ENCODE measurements at regions not wholly inside any gene's neighbourhood (a gene's known extent, or its start where the extent isn't known, plus 50 kb on each side); places are given as distances from the start of the nearest gene placed in this dataset.

- no peak for DNase-seq
Measured at GRCh38 chr1:18535391-18536210, 54.9 kb downstream of the KLHDC7A start.

- DNase-seq = no peak
Measured at GRCh38 chr1:18536356-18536755, 55.6 kb downstream of the KLHDC7A start.

GRCh38 chr1:18536915-18537314, 56.2 kb downstream of the KLHDC7A start:
- DNase-seq = no peak

DNA sequence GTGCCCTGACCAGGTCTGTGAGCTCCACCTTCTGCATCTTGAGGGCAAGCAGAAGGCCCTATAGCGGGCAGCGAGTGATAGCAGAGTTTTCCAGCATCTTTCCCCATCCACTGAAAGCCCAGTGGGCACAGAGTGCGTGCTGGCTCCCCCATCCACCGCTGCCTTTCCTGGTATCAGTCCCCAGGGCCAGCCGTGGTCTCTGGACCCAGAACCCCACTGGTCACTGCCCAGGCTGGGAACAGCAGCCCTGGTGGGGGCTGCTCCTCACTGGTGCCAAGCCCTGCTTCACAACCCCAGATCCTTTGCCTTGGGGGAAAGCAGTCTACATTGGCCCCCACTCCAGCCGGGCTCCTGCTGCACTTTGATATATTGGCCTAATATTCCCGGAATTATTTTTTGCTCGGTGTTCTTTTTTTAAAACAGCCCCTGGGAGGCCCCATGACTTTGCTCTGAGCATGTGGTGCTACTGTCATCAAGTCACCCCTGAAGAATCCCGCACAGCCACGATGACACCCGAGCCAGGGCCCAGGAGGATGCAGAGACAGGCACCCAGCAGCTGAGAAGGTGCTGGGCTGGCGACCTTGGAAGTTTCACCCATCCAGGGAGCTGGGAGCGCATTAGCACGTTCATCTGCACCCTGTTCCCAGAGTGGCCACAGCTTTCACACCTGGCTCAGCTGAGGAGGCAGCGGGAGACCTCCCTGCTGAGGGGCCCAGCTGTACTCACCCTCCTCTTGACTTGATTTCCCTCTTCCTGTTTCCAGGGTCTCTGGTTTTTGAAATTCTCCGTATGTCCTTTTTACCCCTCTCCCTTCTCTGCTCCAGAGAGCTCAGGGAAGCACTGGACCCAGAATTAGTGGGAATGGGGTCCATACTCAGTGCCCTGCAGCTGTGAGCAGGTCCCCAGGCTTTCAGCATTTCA, 56.9 kb downstream of the KLHDC7A start:
- no peak for DNase-seq

- DNase-seq = no peak
Measured at GRCh38 chr1:18539171-18539570, 58.4 kb downstream of the KLHDC7A start.

GRCh38 chr1:18540136-18540765, 59.5 kb downstream of the KLHDC7A start:
- DNase-seq = no peak

DNA sequence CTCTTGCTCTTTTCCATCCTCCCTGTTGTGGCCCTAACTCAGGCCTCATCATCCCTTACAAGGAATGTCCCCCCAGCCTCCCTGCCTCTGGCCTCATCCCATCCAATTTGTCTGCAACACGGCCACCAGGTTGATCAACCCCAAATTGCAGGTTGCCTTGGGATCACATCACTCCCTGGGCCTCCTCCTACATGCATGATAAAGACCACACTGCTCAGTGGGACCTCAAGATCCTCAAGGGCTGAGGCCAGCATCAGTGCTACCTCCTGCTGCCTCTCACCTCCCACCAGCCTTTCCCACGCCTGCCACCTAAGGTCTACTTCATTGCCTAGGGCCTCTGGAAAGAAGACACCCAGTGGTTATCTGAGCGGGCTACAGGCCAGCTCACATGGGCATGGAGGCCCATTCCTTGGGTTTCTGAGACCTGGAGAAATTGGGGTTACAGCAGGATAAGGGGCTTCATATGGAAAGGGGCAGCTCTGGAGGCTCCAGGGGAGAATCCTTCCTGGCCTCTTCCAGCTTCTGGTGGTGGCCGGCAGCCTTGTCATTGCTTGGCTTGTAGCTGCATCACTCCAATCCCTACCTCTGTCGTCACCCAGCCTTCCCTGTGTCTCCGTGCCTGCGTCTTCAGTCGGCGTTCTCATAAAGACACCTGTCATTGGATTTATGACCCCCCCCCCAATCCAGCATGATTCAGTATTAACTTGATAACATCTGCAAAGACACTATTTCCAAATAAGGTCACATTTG, 60.5 kb downstream of the KLHDC7A start:
- DNase-seq = no peak

GRCh38 chr1:18542351-18542750, 61.6 kb downstream of the KLHDC7A start:
- DNase-seq = no peak

DNA sequence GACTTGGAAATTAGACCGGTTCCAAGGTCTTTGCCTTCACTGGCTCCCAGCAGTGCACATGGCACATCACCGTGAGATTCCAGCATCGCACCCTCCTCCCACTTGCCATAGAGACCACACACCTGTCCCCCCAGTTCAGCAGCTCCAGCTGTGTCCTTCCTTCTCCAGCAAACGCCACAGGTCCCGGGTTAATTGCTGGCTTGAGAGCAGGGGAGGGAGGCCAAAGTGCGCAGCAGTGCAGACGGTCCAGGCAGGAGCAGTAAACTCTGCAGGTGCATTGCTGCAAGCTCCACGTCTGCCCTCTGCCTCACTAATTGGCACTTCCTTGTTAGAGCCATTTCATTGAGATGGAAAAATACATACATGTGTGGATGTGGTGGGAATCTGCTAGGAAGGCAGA, 65.3 kb downstream of the KLHDC7A start:
- DNase-seq = no peak

- DNase-seq = no peak
Measured at GRCh38 chr1:18547460-18547859, 66.7 kb downstream of the KLHDC7A start.

DNA sequence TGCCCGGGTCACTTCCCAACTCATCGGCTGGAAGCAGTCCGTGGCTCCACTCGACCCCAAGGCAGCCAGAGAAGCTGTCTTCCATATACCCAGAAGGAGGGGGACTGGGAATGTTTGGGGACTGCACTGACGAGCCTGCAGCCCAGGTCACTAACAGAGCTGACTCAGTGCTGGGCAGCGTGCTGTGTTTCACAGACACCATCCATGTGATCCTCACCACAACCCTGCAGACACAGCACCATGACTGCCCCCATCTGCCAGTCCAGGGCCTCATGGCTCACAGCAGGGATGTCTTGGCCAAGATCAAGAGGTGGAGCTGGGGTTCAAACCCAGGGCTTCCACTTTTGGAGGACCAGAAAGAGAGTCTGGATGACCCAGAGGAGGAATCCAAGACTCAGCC, 67.9 kb downstream of the KLHDC7A start:
- no peak for DNase-seq

- DNase-seq = no peak
Measured at GRCh38 chr1:18549106-18549505, 68.4 kb downstream of the KLHDC7A start.

- no peak for DNase-seq
Measured at GRCh38 chr1:18549906-18550305, 69.2 kb downstream of the KLHDC7A start.

GRCh38 chr1:18552631-18553030, 71.9 kb downstream of the KLHDC7A start:
- no peak for DNase-seq

DNA sequence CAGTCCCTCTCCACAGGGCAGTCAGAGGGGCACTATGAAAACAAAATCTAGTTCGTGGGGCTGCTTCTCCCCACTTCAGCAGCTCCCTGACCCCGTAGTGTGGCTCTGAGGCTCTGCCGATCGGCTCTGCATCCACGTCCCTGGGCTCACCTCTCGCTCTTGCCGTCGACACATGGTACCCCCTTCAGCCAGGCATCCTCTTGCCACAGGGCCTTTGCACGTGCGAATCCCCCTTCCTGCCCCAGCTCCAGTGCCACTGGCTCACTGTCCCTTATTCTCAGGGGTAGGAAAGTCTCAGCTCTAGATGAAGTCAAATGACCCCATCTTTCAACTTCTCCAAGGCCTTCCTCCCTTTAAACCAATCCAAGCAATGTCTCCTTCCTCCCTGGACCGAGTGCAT, 72.7 kb downstream of the KLHDC7A start:
- no peak for DNase-seq

- no peak for DNase-seq
Measured at GRCh38 chr1:18554099-18554498, 73.4 kb downstream of the KLHDC7A start.

- DNase-seq = no peak
Measured at GRCh38 chr1:18554597-18554996, 73.9 kb downstream of the KLHDC7A start.

DNA sequence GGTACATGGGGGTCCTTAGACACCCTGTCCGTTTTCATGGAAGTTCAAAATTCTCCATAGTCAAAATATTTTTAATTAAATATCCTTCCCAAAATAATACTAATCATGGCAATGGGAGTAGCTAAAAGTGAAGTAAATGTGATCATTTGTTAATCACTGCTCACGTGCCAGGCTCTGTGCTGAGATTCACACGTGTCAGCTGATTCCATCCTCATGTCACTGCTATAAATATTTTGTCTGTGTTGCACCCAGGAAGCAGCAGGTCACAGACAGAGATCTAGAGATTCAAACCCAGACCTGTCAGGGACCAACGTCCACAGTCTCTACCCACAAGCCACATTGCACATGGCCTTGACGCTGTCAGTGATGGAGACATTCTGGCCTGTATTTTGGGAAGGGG, 74.3 kb downstream of the KLHDC7A start:
- no peak for DNase-seq

- no peak for DNase-seq
Measured at GRCh38 chr1:18556364-18556763, 74.3 kb upstream of the PAX7 start.

DNA sequence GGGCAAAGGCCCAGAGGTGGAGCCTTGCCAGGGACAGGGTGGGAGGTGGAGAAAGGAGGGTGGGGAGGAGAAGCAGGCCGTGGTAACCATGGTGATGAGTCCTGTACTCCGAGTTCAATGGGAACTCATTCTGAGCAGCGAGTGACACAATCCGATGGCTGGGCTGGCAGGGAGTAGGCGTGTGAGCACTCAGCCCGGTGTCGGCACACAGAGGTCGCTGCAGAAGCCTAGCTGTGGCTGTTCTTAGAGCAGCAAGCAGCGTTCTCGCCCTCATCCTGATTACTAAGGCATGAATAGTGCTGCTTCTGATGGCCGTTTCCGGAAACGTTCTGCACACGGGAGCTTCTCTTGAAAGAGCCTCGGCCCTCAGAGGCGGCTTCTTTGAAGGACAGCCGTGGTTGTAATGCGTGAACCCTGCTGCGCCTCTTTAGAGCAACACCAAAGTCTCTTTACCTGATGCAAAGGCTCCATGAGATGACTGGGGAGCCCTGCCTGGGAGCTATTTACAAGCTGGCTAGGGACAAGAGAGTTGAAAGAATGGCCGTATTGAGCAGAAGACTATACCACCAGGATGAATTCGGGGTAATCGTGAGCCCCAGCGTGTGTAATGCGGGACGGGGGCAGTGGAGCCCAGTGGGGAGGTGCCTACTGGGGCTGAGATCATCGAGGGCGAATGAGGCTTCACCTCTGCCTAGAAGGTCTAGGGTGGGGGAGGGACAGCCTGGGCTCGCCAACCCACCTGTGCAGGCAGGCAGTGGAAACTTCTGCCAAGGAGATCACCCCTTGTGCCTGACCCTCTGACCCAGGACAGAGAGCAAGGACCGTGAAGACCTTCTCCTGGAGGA, 72.8 kb upstream of the PAX7 start:
- no peak for DNase-seq

DNA sequence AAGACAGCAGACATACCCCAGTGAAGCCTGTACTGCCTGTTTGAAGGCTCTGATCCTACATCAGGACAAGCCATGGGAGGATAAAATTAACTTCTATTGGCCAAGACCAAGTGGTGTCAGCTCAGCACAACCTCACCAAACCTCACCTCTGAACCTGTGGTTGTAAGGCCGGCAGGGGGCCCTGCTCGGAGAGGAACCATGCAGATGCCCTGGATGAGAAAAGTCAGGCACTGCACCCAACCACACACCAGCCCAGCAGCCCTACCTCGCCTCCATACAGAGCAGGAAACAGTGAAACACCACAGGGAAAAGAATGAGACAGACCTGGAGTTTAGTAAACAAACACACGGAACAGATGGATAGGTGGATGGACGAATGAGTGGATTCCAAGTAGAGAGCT, 70.0 kb upstream of the PAX7 start:
- no peak for DNase-seq

GRCh38 chr1:18561967-18562366, 68.7 kb upstream of the PAX7 start:
- DNase-seq = no peak

Data from activated T-cell treated with anti-CD3 and anti-CD28 coated beads, Interleukin-2, amount 50 U/mL, for 1 hour (primary cell).